ENCODE measurements at regions not wholly inside any gene's neighbourhood (a gene's known extent, or its start where the extent isn't known, plus 50 kb on each side); places are given as distances from the start of the nearest gene placed in this dataset.
A peak's percentile ranks its signal among the peaks of the same experiment; 100 is the strongest.
"Not testable (repeated sequence)": the region's sequence is repeated elsewhere in the genome, so short reads cannot be mapped to it uniquely, and the experiment has no call there.

DNA sequence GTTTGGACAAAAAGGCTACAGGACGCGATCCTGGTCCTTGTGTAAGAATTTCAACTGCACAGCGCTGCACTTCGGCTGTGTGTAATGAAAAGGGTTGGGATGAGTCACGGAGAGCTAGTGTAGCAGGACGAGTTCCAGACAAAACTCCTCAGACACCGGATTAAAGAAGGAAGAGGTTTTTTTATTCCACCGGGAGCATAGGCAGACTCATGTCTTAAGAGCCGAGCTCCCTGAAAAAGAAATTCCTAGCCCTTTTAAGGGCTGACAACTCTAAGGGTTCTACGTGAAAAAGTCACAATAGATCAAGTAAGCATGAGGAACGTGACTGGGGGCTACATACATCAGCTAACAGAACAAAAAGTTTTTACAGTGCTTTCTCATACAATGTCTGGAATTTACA is 54.8 kb upstream of the FAM90A1 start:
- not testable (repeated sequence) for DNase-seq (ENCODE audit: low spot score)

DNA sequence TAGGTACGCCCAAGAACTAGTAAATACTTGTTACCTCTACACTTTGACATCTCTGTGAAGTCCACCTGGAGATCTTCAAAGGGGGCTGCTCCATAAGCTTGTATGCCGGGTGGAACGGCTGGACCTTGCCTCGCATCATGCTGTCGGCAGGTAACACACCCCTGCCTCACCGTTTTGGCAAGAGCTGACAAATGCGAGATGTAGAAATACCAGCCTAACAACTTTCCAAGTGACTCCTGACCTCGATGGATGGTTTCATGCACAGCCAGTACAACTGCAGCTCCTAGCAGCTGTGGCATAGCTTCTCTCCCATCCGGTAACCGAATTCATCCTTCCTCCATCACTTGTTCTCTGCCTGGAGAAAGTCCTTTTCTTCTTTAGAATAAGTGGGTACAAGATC is 58.3 kb upstream of the FAM90A1 start:
- DNase-seq (ENCODE audit: low spot score), result not testable (repeated sequence)

DNA sequence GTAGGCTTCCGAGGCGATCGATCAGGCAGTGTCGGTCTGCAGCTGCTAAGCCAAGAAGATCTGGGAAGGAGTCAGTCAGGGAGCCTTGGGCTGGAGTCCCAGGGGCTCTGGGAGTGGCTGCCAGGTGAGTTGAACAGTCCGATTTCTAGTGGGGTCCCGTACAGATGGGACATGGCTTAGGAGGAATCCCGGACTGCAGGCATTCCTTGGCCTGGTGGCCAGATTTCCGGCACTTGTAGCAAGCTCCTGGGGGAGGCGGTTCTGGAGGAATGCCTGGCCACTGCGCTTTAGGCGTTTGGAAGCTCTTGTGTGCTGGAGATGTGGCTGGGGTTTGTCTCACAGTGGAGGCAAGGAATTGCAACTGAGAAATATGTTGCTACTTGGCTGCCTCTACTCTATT is 64.3 kb upstream of the FAM90A1 start:
- not testable (repeated sequence) for DNase-seq (ENCODE audit: low spot score)

DNA sequence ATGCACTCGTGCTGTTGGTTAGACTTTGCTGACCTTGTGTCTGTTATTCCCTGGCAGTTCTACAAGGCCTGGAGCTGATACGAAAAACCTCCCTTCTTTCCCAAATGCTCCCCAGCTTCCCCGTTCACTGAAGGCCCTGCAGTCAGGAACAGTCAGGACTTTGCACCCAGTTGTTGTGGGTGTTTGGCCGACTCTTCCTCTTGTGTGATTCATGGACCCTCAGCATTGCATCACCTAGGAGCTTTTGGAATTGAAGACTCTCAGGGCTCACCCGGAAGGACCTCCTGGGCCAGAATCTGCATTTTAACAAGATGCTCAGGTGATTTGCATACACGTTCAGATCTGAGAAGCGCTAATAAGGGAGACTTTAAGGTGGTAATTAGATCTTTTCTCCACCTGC is 67.2 kb upstream of the FAM90A1 start:
- not testable (repeated sequence) for DNase-seq (ENCODE audit: low spot score)

DNA sequence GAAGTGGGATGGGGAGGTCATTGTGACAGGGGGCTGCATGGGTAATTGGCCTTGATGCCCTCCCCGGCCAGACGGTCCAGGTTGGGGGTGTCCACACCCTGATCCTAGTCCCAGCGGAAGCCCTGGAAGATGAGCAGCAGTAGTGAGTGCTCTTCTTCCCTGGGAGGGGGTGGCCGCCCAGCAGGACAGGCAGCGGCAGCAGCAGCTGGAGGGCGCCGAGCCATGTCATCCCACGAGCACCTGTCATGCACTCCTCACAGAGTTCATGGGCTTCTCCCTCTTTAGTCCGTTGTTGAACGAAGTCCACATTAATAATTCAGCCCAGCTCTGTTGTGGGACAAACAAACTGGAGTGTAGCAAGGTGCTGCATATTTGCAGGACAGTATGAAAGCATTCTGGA is 81.2 kb upstream of the FAM90A1 start:
- DNase-seq (ENCODE audit: low spot score), result not testable (repeated sequence)

DNA sequence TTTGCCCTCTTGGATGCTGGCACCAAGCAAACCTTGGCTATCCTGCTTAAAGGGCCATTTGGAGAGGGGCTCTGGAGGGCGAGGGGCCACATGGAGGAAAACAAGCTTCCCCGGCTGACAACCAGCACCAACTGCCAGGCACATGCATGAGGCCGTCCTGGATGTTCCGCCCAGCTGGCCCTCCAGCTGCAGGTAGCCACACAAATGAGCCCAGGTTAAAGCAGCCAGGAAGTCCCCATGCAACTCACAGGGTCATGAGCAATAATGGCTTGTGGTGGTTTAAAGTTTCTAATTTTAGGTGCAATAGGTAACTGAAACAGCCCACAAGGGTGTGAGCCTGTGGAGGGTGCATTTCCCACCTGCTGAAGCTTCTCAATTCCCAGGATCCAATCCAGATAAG is 88.6 kb upstream of the FAM90A1 start:
- DNase-seq (ENCODE audit: low spot score), result not testable (repeated sequence)

DNA sequence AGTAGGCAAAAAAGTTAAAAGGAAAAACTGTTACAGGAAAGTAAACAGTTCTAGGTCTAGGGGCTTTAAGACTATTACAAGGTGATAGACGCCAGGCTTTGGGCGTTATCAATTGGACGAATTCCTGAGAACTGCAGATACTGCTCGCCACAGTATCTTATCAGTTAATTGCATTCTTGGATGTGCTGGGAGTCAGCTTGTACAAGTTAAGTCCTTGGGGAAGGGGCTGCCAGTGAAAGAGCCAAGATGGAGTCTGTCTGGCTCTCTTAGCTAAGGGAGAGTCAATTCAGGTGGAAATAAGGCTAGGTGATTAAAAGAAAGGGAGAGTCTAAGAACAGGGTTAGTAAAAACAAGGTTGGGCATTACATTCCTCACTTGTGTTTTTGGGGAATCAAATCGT is 90.3 kb upstream of the FAM90A1 start:
- not testable (repeated sequence) for DNase-seq (ENCODE audit: low spot score)

DNA sequence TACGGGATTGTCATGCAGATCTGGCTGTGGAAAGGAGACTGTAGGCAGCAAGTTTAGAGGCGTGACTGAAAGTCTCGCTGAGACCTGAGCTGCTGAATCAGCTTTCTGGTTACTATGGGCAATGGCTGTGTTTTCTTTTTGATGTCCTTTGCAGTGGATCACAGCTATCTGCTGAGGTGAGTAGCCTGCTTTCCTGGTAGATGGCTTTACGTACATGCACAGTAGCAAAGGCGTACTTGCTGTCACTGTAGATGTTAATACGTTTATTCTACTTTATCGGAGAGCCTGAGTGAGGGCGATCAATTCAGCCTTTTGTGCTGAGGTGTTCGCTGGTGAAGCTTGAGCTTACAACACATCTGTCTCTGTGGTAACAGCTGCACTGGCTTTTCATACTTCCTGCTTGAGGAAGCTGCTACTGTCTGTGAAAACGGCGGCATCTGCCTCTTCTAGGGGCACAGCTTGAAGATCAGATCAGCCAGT is 92.9 kb upstream of the FAM90A1 start:
- not testable (repeated sequence) for DNase-seq (ENCODE audit: low spot score)

DNA sequence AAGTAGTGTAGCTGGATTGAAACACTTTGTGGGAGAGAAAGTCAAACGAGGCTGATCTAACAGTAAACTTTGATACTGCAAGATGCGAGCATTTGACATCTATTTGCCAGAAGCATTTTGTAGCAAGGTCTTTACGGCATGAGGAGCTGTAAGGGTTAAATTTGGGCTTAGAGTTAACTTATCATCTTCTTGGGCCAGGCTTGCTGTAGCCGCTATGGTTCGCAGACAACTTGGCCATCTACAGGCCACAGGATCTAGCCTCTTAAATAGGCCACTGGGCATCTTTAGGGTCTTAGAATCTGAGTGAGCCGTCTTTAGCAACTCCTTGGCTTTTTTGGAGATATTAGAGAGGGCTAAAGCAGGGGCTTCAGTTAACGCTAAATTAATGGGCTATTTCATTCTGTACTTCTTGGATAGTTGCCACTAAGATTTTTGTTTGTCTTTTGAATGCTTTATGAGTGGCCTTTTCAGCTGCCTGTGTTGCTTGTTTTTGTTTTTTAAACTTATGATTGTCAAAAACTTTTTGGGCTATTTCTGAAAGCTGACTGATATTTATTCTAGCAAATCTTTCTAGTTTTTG is 93.5 kb upstream of the FAM90A1 start:
- not testable (repeated sequence) for DNase-seq (ENCODE audit: low spot score)

DNA sequence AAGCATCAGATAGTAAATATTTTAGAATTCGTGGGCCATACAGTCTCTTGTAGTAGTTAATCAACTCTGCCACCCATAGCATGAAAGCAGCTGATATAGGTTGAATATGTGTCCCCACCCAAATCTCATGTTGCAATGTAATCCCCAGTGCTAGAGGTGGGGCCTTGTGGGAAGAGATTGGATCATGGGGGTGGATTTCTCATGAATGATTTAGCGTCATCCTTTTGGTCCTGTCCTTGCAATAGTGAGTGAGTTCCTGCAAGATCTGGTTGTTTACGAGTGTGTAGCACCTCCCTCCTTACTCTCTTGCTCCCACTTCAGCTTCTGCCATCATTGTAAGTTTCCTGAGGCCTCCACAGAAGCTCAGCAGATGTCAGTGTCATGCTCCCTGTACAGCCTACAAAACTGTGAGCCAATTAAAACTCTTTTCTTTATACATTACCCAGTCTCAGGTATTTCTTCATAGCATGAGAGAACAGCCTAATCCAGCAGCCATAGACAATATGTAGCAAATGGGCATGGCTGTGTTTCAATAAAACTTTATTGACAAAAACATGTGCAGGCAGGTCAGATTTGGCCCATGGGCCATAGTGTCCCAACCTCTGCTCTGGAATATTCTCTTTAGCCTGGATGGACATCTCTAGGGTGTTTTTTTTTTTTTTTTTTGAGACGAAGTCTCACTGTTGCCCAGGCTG is 97.9 kb upstream of the FAM90A1 start:
- DNase-seq (ENCODE audit: low spot score), result peak; percentile 38

DNA sequence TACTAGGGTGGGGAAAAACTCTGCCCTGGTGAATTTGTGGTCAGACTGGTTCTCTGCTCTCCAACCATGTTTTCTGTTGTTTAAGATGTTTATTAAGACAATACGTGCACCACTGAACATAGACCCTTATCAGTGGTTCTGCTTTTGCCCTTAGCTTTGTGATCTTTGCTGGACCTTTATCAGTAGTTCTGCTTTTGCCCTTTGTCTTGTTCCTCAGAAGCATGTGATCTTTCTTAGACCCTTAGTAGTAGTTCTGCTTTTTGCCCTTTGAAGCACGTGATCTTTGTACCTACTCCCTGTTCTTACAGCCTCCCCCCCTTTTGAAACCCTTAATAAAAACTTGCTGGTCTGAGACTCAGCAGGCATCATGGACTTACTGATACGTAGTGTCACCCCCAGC is 101.4 kb upstream of the FAM90A1 start:
- DNase-seq (ENCODE audit: low spot score), result not testable (repeated sequence)

DNA sequence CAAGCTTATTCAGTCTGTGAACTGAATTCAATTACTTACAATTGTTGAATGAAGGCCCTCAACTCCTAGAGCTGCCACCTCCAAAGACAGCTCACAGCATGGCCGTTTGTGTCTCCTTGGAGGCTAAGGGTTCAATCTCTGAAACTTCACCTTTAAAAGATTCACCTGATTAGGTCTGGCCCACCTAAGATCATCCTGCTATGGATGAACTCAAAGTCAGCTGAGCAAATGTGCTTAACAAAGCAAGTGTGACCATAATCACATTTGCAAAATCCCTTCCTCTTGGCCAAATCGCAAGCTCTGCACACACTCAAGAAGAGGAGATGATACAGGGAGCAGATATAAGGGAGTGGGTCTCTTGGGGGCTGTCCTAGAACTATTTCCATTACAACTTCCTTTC is 105.0 kb upstream of the FAM90A1 start:
- DNase-seq (ENCODE audit: low spot score), result not testable (repeated sequence)

DNA sequence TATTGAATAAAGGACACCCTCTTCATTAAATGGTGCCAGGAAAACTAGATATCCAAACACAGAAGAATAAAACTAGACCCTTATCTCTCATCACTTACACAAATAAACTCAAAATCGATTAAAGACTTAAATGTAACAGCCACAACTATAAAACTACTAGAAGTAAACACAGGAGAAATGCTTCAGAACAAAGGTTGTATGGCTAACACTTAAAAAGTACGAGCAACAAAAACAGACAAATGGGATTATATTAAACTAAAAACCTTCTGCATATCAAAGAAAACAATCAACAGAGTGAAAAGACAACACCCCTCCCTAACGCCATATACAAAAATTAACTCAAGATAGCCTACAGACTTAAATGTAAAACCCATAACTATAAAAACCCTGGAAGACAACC is 104.7 kb upstream of the CLEC6A start:
- not testable (repeated sequence) for DNase-seq (ENCODE audit: low spot score)

DNA sequence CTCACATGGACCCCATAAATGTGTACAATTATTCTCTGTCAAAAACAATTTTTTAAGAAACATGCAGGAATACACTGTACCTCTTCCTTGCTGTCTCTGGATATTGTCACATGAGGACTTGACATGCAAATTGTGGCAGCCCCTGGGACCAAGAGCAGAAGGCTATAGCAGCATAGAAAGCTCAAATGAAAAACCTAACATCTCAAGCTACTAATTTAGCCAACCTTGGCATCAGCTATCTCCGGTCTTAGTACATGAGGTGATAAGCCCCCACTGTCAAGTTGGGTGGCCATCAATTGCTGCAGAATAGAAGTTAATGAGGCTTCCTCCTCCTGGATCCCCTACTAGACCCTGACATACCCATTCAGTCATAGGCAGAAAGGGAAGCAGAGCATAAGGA is 101.0 kb upstream of the CLEC6A start:
- not testable (repeated sequence) for DNase-seq (ENCODE audit: low spot score)

DNA sequence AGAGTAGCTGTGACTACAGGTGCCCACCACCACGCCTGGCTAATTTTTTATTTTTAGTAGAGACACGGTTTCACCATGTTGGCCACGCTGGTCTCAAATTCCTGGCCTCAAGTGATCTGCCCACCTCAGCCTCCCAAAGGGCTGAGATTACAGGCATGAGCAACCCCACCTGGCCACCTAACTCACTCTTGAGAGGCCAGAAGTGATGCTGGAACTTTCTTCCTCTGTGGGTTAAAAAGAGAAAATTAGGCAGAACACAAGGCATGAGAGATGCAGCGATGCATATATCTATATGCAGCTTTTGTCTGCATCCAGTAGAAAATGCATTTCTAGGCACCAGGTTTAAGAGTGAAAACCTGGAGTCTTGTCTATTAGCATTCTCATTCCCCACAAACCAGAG is 100.2 kb upstream of the CLEC6A start:
- DNase-seq (ENCODE audit: low spot score), result not testable (repeated sequence)

DNA sequence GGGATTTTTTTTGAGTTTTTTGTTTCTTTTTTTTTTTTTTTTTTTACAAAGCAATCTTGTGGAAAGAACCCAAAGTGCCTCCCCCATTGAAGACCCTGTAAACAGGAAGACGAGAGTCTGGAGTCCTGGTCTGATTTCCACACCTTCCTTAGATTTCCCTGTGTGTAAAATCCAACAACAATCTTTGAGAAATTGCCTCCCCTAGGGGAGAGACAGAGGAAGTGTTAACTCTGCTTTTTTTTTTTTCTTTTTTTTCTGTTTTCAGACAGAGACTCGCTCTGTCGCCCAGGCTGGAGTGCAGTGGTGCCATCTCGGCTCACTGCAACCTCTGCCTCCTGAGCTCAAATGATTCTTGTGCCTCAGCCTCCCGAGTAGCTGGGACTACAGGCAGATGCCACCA is 82.0 kb upstream of the CLEC6A start:
- DNase-seq (ENCODE audit: low spot score), result not testable (repeated sequence)

DNA sequence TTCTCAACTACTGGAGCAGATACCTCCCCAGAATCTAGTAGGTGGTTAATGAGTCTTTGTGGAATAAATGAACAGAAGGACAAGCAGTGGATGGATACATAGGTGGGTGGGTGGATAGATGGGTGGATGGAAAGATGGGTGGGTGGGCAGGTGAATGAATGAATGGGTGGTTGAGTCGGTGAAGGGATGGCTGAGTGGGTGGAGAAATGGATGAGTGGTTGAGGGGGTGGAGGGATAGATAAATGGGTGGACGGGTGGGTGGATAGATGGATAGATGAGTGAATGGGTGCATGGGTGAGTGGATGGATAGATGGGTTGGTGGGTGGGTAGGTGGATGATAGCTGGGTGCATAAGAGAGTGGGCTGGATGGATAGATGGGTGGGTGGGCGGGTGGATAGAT is 80.6 kb upstream of the CLEC6A start:
- DNase-seq (ENCODE audit: low spot score), result not testable (repeated sequence)

DNA sequence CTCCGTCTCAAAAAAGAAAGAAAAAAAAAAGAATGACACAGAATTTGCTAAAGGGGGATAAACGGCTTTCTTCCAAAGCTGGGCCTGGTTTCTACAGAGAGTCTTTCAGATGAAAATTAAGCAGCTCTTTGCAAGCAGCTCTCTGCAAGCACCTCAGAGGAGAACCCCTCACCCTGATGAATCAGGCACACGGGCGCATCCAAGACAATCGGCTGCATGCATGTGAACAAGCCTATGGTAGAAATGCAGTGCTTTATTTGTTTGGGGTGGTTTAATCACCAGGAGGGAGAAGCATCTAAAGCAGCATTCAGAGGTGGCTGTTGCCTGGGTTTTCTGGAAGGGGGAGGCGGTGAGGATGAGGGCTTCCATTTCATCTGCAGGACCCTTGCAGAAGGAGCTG is 78.0 kb upstream of the CLEC6A start:
- DNase-seq (ENCODE audit: low spot score), result not testable (repeated sequence)

DNA sequence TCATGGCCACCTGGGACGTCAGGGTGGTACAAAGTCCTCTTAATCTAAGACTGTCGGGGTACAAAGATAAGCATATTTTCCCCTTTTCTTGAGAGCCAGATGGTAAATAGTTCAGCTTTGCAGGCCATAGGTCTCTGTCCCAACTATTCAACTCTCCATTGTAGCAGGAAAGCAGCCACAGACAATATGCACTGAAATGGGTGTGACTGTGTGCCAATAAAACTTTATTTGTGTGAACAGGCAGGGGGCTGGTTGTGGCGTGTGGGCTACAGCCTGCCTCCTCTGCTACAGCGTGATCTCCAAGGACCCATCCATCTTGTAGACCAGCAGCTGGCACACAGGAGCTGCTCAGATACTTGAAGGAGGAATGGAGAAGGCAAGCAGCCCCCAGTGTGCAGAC is 73.2 kb upstream of the CLEC6A start:
- DNase-seq (ENCODE audit: low spot score), result not testable (repeated sequence)

DNA sequence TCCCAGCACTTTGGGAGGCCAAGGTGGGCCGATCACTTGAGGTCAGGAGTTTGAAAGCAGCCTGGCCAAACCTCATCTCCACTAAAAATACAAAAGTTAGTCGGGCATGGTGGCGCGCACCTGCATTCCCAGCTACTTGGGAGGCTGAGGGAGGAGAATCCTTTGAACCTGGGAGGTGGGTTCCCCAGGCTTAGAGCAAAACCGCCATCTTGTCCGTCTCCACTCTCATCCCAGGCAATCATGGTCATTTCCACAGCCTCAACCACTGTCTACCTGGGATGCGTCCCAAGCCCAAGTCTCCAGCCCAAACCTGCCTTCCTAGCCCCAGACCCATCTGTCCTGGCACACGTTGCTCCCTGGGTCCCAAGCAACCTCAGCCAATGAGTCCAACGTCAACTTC is 71.1 kb upstream of the CLEC6A start:
- DNase-seq (ENCODE audit: low spot score), result not testable (repeated sequence)

DNA sequence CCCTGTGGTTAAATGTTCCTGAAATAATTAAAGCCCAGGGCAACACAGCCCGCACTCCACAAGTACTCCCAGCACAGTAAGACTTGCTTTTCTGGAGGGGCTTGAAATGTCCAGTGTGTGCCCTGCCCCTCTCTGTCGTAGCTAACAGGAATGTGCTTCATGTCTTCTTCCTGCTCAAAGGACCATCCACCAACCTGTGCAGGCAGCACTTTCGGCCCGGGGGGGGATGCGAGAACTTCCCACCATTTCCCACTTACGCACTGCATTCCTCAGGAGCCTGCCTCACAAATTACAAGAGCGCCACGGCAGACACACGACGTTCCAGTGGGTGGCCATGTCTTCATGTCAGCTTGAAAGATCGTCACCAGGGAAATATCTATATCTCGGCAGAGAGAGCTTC is 70.3 kb upstream of the CLEC6A start:
- not testable (repeated sequence) for DNase-seq (ENCODE audit: low spot score)

DNA sequence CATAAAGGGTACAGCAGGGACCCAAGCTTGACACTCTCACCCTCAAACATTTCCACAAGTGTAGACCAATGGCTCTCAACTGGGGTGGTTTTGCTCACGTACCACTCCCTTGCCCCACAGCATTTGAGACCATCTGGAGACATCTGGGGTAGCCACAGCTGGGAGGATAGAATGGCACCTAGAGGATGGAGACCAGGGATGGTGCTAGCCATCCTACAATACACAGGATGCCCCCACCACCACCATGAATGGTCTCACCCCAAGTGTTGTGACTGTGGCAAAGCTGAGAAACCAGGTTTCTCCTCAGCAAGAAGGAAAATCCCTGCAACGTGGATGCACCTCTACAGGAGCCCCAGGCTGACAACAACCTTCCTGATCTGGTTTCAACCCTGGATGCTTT is 69.1 kb upstream of the CLEC6A start:
- not testable (repeated sequence) for DNase-seq (ENCODE audit: low spot score)

DNA sequence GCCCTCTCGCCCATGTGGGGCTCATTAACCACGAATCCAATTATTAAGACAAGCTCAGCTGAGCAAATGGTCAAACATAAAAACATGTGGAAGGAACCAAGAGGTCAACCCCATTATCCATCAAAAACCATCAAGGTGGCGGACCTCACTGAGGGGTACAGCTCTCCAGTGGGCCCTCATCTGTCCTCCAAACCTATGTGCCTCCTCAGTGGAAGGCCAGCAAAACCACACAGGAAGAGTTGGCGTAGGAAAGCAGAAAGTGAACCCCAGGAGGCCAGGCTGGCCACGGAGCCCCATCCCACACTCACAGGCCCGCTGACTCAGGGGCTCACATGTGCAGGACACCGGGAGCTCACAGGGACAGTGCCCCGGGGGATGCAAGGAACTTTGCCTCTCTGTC is 66.5 kb upstream of the CLEC6A start:
- DNase-seq (ENCODE audit: low spot score), result not testable (repeated sequence)
